Activated naive CD4-positive, alpha-beta T cell treated with anti-CD3 and anti-CD28 coated beads for 36 hours (primary cell): ENCODE measurements at regions not wholly inside any gene's neighbourhood (a gene's known extent, or its start where the extent isn't known, plus 50 kb on each side); places are given as distances from the start of the nearest gene placed in this dataset.

Experiments
- CTCF ChIA-PET: fragments of 350-600 bp; sonication (Branson Sonifier 250); formaldehyde crosslinking; loops from one replicate; lab custom pipeline; 2021; ENCODE audit warnings: antibody characterized with exemption; lab: Charles Lee
- DNase-seq: peaks from one replicate; pipeline ENCODE4 v3.0.0-alpha.2; 2020
- H3K27ac Mint-ChIP-seq: one replicate; pipeline ENCODE4 v1.8.0; 2021; ENCODE audit warnings: mild to moderate bottlenecking, mixed read lengths
- H3K27me3 Mint-ChIP-seq: one replicate; pipeline ENCODE4 v1.8.0; 2021; ENCODE audit warnings: low read depth, mixed read lengths
- H3K36me3 Mint-ChIP-seq: one replicate; pipeline ENCODE4 v1.8.0; 2021; ENCODE audit warnings: low read depth, mixed read lengths
- H3K4me1 Mint-ChIP-seq: one replicate; pipeline ENCODE4 v1.8.0; 2021; ENCODE audit warnings: low read depth, mixed read lengths
- H3K4me3 Mint-ChIP-seq: one replicate; pipeline ENCODE4 v1.8.0; 2021; ENCODE audit warnings: mild to moderate bottlenecking, moderate library complexity, mixed read lengths
- H3K9me3 Mint-ChIP-seq: one replicate; pipeline ENCODE4 v1.8.0; 2021; ENCODE audit warnings: mixed read lengths
- intact Hi-C: fragments of 100-400 bp; cut with micrococcal nuclease; formaldehyde crosslinking; loops from one replicate; pipeline ENCODE4 v1.15.1; 2023

GRCh38 chr22:23403720-23404688 is 176.1 kb downstream of the IGLL1 start:
- CTCF ChIA-PET, result interaction anchor here (0.7 kb wide), 1 partner anchor 18 kb away, joined by 4 read pairs; no protein-coding TSS in a partner anchor

DNA sequence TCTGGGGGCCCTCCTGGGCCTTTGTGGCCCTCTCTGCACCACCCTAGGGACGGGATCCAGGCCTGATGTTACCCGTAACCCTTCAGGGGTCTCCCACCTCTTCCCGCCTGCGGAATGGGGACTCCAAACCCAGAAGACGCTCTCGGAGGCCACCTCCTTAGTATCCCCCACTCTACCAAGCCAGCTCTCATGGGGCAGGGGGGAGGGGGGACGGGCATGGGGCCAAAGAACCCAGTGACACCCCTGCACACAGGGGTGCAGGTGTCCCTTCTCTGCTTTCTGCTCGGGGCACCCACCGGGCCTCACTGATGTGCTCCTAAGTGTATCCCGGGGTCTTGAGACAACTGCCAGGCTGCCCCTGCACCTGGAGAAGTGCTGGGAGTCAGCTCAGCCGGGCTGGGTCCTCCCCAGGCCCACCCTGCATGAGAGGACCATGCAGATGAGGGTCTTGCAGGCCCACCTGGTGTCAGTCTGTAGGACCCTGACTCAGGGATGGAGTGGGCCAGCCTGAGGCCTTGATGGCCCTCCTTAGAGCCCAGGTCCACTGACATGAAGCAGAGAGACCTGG is 176.9 kb downstream of the IGLL1 start:
- Mint-ChIP-seq H3K27me3 (no peaks in the 10 kb centered on the region), H3K4me3 (no peak overlapping the region), H3K27ac (no peak overlapping the region), H3K36me3 (no peaks in the 10 kb centered on the region), H3K9me3 (no peaks in the 10 kb centered on the region), H3K4me1 (no peaks in the 10 kb centered on the region)
- intact Hi-C loops, result loop anchor here (10.0 kb wide), 1 partner anchor 452 kb away; the partner anchor contains the start of gene SLC2A11
- DNase-seq, result no peak
- CTCF ChIA-PET, result no interaction called here

More at GRCh38 chr22:23403720-23404688, 176.1 kb downstream of the IGLL1 start:
- intact Hi-C loops, result loop anchor here (10.0 kb wide), 1 partner anchor 451 kb away; the partner anchor contains the start of gene SLC2A11
- no peak overlapping the region for H3K27ac Mint-ChIP-seq
- H3K4me3 Mint-ChIP-seq, result no peak overlapping the region
- H3K36me3 Mint-ChIP-seq, result no peaks in the 10 kb centered on the region
- H3K9me3 Mint-ChIP-seq, result no peaks in the 10 kb centered on the region
- no peaks in the 10 kb centered on the region for H3K27me3 Mint-ChIP-seq
- no peak for DNase-seq
- H3K4me1 Mint-ChIP-seq, result no peaks in the 10 kb centered on the region

GRCh38 chr22:23402275-23403151 is 177.6 kb downstream of the IGLL1 start:
- Mint-ChIP-seq H3K27me3 (no peaks in the 10 kb centered on the region), H3K4me3 (no peak overlapping the region), H3K4me1 (no peaks in the 10 kb centered on the region), H3K36me3 (no peaks in the 10 kb centered on the region), H3K27ac (no peak overlapping the region), H3K9me3 (no peaks in the 10 kb centered on the region)
- peak; percentile 69 for DNase-seq
- CTCF ChIA-PET, result no interaction called here
- intact Hi-C loops, result loop anchor here (1.0 to 10.0 kb wide), 2 partner anchors 137 to 452 kb away; partner anchors contain the start of gene SLC2A11

DNA sequence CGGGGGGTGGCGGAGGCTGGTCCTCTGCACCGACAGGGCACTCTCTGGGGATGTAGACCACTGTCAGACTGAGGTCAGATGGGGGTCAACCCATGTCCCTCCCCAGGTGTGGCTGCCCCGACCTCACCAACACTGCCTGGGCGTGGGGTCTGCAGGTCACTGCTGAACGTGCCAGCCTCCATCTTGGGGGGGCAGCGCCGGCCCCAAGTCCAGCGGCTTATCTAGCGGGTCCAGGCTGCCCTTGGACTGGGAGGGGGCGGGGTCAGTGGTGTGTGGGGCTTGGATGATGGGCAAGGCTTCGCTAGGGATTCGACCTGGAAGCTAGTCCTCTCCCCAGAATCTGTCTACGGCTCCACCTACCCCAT is 178.2 kb downstream of the IGLL1 start:
- no peaks in the 10 kb centered on the region for H3K36me3 Mint-ChIP-seq
- no peak overlapping the region for H3K4me3 Mint-ChIP-seq
- H3K9me3 Mint-ChIP-seq, result no peaks in the 10 kb centered on the region
- no peak for DNase-seq
- no peak overlapping the region for H3K27ac Mint-ChIP-seq
- CTCF ChIA-PET, result no interaction called here
- intact Hi-C loops, result loop anchor here (1.0 to 10.0 kb wide), 2 partner anchors 137 to 453 kb away; partner anchors contain the start of gene SLC2A11
- no peaks in the 10 kb centered on the region for H3K4me1 Mint-ChIP-seq
- H3K27me3 Mint-ChIP-seq, result no peaks in the 10 kb centered on the region

DNA sequence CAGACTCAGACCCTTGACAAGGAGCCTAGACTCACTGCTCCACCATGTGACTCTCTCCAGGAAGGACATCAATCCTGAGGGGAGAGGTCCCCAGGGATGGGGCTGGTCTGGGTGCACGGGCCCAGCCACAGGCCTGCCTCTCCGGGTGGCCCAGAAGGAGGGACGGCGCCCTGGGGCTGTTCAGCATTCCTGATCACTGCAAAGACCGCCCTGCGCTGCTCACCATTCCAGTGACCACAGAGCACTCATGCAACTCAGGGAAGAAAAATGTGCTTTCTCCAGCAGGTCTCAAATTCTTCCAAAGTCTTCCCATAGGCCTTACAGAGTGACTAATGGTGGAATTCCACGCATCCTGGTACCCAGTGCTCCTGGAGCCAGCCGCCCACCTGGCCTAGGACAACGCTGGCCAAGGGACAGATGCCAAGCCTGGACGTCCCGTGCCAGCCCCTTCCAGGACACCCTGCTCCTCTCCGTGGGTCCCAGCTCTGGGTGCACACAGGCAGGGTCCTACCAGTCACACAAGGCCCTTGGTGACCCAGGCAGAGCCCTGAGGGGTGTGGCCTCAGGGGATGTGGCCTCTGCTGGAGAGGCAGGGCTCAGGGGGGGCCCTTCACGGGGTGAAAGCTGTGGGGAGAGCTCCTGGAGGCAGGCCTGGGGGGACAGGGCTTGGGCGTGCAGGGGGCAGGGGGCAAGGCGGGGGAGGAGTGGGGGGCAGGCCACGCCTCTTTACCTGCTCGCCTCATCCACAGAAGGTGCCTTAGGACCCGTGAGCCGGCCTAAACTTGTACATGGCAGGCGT is 178.8 kb downstream of the IGLL1 start:
- CTCF ChIA-PET, result no interaction called here
- intact Hi-C loops, result loop anchor here (10.0 kb wide), 1 partner anchor 453 kb away; the partner anchor contains the start of gene SLC2A11
- no peak for DNase-seq
- no peaks in the 10 kb centered on the region for H3K27me3 Mint-ChIP-seq
- no peaks in the 10 kb centered on the region for H3K36me3 Mint-ChIP-seq
- no peak overlapping the region for H3K4me3 Mint-ChIP-seq
- H3K27ac Mint-ChIP-seq, result no peak overlapping the region
- no peaks in the 10 kb centered on the region for H3K4me1 Mint-ChIP-seq
- H3K9me3 Mint-ChIP-seq, result no peaks in the 10 kb centered on the region

- CTCF ChIA-PET, result no interaction called here
- intact Hi-C loops, result loop anchor here (10.0 kb wide), 1 partner anchor 454 kb away; the partner anchor contains the start of gene SLC2A11
- Mint-ChIP-seq H3K9me3 (no peaks in the 10 kb centered on the region), H3K27me3 (no peaks in the 10 kb centered on the region), H3K4me1 (no peaks in the 10 kb centered on the region), H3K27ac (no peak overlapping the region), H3K4me3 (no peak overlapping the region), H3K36me3 (no peaks in the 10 kb centered on the region)
- no peak for DNase-seq
These were observed 179.7 kb downstream of the IGLL1 start for GRCh38 chr22:23400286-23400981.

DNA sequence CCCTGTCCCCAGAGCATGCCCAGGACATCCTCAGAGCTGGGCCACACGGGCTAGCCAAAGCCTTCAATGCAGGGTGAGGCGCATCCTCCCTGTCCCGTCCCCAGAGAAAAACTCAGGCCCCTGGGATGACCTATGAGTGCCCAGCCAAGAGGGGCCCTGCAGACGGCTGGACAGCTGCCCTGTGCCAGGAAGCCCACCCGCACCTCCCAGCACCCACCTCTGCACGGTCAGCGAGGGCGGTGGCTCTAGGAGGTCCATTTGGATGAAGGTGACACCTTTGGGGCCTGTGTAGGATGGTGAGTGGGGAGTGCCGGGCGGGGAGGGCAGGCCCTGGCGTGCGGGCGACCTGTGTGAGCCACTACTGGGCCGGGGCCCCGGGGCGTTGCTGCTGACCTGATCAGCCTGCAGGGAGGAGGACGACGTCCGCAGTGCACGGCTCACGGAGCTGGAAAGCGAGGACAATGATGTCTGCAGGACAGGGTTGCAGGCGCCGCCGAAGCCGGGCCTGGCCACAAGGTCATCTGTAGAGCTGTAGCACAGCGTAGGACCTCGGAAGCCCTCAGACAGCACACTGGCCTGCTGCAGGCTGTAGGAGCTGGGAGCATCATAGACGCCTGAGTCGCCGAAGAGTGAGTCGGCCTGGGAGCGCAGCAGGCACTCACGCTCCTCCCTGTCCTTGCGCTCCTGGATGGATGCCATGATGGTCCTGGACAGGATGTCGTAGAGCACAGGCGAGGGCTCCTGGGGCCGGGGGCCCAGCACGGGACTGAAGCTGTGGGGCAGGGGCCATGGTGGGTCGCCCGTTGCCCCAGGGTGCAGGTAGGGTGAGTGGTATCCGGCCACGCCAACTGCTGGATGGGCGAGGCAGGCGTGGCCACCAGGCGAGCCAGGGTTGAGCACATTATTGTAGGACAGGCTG is 180.5 kb downstream of the IGLL1 start:
- Mint-ChIP-seq H3K27me3 (no peaks in the 10 kb centered on the region), H3K4me3 (no peak overlapping the region), H3K27ac (no peak overlapping the region), H3K36me3 (no peaks in the 10 kb centered on the region), H3K9me3 (no peaks in the 10 kb centered on the region), H3K4me1 (no peaks in the 10 kb centered on the region)
- CTCF ChIA-PET, result no interaction called here
- intact Hi-C loops, result loop anchor here (10.0 kb wide), 1 partner anchor 455 kb away; the partner anchor contains the start of gene SLC2A11
- no peak for DNase-seq

DNA sequence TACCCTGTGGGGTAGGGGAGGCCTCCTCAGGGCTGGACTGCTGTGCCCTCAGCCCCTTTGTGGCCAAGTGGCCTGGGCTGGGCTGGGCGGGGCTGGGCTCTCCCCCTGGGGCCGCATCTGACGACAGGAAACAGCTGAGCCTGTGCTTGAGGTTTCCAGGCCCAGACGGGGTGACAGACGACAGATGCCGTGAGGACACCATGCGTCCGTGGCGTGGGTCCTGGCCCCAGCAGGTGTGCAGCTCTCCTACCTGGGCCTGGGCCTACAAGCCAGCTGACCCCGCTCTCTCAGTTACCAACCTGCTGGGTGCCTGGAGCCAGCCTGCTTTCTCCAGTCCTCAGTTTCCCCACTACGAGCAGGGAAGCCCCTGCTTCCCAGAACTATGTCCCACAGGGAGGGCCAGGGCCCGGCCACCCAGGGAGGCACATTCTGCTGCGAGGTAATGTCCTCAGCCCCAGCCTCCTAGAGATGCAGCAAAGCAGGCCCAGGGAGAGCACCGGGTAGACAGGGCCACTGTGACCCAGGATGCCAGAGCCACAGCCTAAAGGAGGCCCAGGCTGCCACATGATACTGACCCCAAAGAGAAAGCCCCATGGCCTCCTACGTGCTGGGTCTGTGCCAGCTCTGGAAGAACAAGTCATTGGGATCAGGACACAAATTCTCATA is 181.3 kb downstream of the IGLL1 start:
- DNase-seq, result no peak
- H3K36me3 Mint-ChIP-seq, result no peaks in the 10 kb centered on the region
- no peak overlapping the region for H3K4me3 Mint-ChIP-seq
- CTCF ChIA-PET, result no interaction called here
- no peak overlapping the region for H3K27ac Mint-ChIP-seq
- intact Hi-C loops, result no loop called here
- no peaks in the 10 kb centered on the region for H3K9me3 Mint-ChIP-seq
- H3K27me3 Mint-ChIP-seq, result no peaks in the 10 kb centered on the region
- H3K4me1 Mint-ChIP-seq, result no peaks in the 10 kb centered on the region

DNA sequence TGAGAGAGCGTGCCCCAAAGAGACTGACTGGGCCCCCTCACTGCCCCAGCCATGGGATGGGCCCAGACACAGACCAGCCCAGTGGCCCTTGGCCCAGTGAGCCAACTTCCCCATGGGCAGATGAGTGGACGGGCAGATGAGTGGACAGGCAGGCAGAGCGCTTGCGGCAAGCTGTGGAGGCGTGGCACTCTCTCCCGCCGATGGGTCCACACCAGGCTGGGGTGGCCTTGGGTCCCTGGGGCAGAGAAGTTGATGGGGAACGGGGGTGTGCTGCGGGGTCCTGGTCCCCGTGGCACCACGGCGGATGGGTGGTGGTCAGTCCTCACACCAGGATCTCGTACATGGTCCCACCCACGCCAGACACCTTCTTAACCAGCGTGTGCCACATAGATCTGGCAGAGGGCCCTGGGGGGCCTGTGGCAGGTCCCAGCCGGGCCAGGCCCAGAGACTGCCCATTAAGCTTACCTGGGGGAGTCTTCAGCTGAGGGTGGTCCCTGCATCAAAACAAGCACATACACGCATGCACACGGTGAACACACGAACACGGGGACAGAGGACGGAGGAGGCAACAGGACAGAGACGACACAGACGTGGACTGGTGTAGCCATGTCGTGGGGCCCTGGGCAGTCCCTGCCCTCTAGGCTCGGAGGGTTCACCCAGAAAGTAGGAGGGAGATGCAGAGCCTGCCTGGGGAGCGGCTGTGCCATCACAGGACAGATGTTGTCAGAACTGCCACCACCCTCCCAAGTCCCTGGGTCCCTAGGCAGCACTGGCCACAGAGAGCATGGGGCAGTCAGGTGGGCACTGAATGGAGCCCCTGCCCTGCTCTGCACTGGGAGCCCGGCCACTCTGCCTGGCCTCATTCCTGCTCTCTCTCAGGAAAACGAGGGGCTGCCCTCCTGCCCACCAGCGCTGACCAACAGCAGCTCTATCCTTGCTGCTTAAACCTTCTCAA is 182.2 kb downstream of the IGLL1 start:
- Mint-ChIP-seq H3K27me3 (no peaks in the 10 kb centered on the region), H3K4me3 (no peak overlapping the region), H3K9me3 (no peaks in the 10 kb centered on the region), H3K27ac (no peak overlapping the region), H3K4me1 (no peaks in the 10 kb centered on the region), H3K36me3 (no peaks in the 10 kb centered on the region)
- CTCF ChIA-PET, result no interaction called here
- no peak for DNase-seq
- intact Hi-C loops, result no loop called here
